HG03575 (cell line): ENCODE measurements at regions not wholly inside any gene's neighbourhood (a gene's known extent, or its start where the extent isn't known, plus 50 kb on each side); places are given as distances from the start of the nearest gene placed in this dataset.
"Not testable (repeated sequence)": the region's sequence is repeated elsewhere in the genome, so short reads cannot be mapped to it uniquely, and the experiment has no call there.

Experiments used
- ATAC-seq: cut with Tn5 transposase; IDR thresholded peaks from one replicate; pipeline ENCODE4 v1.9.1; 2021; ENCODE audit not compliant: unreplicated experiment, insufficient number of reproducible peaks, low FRiP score; ENCODE audit errors: extremely low read depth

GRCh38 chr12:34168507-34168906, 146.2 kb downstream of the ALG10 start:
- ATAC-seq: not testable (repeated sequence)

DNA sequence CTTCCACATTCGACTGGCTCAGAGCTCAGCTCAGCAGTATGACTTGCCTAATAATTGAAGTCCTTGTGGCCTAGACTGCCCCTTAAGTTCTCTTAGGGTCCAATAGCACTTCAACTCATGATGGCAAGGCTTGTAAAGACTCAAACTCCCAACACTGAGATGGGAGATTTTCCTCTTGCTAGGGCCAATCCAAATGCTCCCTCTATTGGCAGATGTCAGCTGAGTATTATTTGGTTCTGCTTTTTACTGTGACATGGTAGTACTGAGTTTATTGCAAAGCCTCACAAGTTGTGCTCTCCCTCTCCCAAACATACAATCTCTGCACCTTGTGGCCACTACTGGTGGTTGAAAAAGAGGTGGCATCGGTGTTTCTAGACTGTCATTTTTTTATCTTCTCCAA, 164.2 kb downstream of the ALG10 start:
- no peak for ATAC-seq

DNA sequence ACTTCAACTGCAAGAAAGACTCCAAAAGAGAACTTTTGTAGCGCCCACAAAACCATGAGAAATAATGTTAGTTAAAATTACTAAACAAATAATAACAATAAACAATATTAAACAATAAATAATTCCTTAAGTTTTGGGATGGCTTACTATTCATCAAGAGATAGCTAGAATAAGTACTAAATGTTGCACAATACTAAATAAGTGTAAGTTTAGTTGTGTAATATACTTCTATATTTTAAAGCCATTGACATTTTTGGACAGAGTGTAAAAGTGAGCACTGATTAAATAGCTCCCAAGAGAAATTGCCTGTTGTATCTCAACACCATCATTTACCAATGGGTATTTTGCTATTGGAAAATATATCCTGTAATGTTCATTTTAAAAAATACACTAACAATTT, 166.7 kb downstream of the ALG10 start:
- no peak for ATAC-seq

GRCh38 chr12:34190054-34190453, 167.8 kb downstream of the ALG10 start:
- no peak for ATAC-seq

- ATAC-seq: no peak
Measured at GRCh38 chr12:34198924-34199323, 176.6 kb downstream of the ALG10 start.

DNA sequence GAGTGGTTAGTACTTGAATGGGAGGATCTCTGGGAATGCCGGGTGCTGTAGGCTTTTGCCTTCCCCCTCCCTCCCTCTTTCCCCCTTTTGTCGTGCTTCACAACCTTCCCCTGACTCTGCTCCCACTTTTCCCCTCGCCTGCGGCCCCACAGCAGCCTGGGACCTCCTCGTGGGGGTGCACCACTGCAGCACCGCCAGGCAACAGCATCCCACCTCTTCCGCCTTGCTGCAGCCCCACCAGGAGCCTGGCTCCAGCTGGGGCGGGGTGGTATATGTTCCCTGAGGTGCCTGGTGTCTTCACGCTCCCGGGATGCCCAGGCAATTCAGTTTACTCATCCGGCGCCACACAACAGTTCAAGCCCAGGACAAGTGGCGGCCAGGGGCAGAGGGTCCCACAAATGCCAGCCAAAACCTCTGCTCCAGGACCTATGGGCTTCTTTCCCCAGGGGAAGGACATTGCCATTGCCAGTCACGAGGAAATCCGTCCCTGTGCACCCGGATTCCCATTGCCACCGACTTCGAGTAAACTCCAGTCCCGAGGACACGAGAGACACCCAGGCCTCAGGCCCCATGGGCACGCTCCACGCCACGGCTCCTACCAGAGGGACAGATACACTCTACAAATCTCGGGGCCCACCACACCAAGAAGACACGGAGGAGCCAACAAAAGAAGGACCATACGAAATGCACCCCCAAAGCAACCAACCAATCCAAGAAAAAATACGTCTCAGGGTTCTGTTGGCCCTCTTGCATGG, 181.7 kb downstream of the ALG10 start:
- no peak for ATAC-seq

DNA sequence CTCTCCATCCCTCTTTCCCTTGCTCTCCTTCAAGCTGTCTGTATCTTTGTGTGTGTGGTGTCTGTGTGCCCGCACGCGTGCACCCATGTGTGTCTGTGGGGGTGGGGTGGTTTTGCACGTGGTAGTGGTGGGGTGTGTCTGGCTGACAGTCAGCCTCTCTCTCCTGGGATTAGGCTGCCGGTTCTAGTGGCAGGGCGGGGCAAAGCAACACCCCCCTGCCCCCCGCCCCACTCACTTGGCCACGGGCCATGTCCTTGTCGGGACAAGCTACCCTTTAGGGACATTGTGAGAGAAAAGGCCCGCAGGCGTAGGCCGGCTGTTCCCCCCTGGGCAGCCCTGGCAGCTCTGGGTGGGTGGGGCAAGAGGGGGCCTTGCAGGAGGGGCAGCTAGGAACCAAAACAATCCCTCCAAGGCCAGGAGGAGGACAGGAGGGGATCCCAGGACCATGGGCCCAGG, 182.6 kb downstream of the ALG10 start:
- no peak for ATAC-seq

GRCh38 chr12:34205401-34205800, 183.1 kb downstream of the ALG10 start:
- ATAC-seq: no peak

GRCh38 chr12:34206061-34206785, 183.9 kb downstream of the ALG10 start:
- ATAC-seq: no peak

- no peak for ATAC-seq
Measured at GRCh38 chr12:34207858-34208257, 185.6 kb downstream of the ALG10 start.

DNA sequence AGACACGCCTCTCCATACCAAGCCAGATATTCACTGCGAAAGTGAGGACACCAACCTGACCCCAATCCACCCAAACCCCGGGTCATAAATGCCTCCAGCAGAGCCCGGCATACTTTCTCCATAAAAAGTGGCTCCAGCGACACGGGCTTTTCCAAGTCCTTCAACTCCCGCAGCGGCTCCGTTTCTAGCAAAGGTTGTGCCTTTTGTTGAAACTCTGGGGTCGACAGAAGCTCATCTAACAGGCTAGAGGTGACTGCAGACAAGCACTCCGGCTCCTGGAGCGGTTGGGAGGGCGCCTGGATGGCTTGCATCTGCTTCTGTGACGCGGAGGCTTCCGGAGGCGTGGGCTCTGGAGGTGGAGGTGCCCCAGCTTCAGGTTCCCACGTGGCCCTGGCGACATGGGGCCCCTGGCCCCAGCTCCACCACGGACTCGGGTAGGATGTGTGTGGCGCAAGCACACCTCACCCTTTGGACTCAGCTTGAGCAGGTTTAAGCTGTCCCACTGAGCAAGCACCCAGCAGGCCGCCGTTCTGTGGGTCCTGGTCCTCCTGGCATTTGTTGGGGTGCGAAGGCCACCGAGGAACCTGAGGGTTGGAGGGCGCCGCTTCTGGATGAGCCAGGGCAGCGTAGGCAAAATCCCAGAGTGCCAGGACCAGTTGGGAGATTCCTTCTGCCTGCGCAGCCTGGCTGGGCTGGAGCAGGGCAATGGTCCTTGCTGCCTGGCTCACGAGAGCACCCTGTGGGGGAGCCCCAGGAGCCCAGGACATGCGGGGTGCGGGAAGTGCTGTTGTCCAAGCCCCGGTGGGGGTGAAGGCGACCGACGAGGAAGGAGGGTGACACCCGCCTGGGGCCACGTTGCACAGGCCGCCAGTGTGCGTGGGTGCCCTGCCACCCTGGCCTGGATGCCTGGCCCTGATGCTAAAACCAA, 186.3 kb downstream of the ALG10 start:
- ATAC-seq: no peak

DNA sequence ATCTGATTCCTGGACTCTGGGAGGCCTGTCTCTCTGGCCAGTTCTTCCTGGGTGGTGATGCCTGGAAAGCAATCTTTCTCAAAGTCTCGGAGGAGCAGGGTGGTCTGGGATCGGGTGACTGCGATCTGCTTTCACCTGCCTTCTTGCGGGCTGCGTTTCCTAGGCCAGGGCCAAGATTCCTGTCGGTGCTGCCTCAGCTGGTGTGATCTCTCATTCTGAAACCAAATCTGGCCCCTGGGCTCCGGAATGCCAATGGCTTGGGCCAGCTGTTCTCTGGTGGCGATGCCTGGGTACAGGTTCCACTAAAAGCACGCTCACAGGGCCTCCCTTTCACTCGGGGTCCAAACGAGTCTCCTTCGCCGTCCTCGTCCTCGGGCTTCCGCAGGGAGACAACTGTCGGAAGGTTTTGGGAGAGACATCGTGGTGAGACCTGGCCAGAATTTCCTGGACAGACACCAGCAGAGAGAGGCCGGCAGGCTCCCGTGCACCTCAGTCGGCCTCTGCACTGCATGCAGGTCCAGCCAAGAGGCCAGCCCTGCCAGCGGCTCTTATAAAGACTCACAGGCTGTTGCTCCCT, 187.1 kb downstream of the ALG10 start:
- ATAC-seq: no peak

DNA sequence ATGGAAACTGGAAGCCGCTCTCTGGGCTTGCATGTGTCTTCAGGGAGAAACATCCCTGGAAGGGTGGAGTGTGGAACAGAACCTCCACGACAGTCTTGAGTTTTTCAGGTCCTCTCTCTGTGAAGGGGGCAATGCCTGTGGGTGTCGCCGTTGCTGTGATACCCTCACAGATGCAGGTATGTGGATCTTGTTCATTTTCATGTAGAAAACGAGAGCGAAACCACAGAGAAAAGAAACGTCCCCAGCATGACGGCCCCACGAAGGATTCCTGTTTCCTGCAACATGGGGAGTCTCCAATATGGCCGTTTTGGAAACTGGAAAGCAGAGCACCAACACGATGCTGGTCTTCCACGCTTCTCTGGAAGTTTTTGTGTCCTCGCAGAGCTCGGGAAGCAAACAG, 187.9 kb downstream of the ALG10 start:
- no peak for ATAC-seq

DNA sequence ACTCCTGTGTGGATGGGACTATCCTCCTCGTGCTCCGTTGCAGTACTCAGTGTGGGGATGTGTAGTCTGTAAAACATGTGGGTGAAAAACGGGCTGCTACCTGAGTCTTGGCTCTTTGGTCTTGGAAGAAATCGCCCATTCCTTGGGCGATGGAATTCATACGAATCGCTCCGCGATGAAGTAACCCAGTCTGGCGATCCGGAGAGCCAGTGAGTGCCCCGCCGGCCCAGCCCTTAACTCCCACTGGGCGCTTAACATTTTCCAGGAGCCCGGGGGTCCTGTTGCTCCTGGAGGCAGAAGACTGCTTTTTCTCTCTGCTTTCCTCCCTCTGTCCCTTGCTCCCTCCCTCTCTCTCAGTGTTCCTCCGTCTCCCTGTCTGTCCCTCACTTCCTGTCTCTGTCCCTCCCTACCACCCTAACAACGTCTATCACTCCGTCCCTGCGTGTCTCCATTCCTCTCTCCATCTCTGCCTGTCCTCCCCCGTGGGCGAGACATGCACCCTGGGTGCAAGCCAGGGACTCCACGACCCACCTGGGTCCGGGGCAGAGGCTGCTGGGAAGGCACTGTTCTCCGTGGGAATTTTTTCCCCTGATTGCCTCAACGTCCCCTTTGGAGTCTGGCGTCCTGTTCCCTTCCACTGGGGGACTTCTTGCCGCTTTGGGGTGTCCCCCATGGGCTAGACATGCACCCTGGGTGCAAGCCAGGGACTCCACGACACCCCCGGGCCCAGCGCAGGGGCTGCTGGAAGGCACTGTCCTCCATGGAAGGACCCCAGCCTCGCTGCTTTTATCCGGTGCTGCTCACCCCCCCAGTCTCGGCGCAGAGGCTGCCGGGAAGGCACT, 188.6 kb downstream of the ALG10 start:
- no peak for ATAC-seq

DNA sequence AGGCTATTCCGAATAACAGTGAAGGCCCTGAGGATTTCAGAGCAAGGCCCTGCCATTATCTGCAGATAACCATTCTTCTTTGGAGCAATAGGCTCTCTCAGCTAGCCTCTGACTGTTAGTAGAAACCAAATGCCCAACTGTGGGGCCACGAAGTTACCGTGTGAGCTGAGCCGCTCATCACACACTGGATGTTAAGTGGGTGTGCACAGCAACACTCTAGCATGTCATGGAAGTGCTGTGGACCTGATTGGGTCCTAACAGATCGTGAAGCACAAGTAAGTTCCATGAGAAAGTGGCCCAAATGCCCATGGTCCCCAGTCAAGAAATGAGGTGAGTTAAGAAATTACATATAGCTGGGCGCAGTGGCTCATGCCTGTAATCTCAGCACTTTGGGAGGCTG, 190.4 kb downstream of the ALG10 start:
- no peak for ATAC-seq

GRCh38 chr12:34214011-34214410, 191.7 kb downstream of the ALG10 start:
- no peak for ATAC-seq

- ATAC-seq: no peak
Measured at GRCh38 chr12:34215213-34215892, 193.1 kb downstream of the ALG10 start.

- no peak for ATAC-seq
Measured at GRCh38 chr12:34215893-34216285, 193.6 kb downstream of the ALG10 start.
